Glutamatergic neuron (in vitro differentiated cells): ENCODE measurements at regions not wholly inside any gene's neighbourhood (a gene's known extent, or its start where the extent isn't known, plus 50 kb on each side); places are given as distances from the start of the nearest gene placed in this dataset.

ENCODE experiments used
- DNase-seq: peaks from one replicate; pipeline ENCODE4 v3.0.0; 2022
- H3K27ac Mint-ChIP-seq: one replicate; pipeline ENCODE4 v1.8.0; 2020; ENCODE audit warnings: mild to moderate bottlenecking, mixed read lengths, inconsistent platforms; ENCODE audit not compliant: unreplicated experiment
- H3K27me3 Mint-ChIP-seq: one replicate; pipeline ENCODE4 v1.8.0; 2020; ENCODE audit warnings: mild to moderate bottlenecking, moderate library complexity, mixed read lengths, inconsistent platforms; ENCODE audit not compliant: unreplicated experiment
- H3K36me3 Mint-ChIP-seq: one replicate; pipeline ENCODE4 v1.8.0; 2020; ENCODE audit warnings: mild to moderate bottlenecking, mixed read lengths, inconsistent platforms; ENCODE audit not compliant: unreplicated experiment
- H3K4me1 Mint-ChIP-seq: one replicate; pipeline ENCODE4 v1.8.0; 2020; ENCODE audit warnings: mild to moderate bottlenecking, low read depth, mixed read lengths, inconsistent platforms; ENCODE audit not compliant: unreplicated experiment
- H3K4me3 Mint-ChIP-seq: one replicate; pipeline ENCODE4 v1.8.0; 2020; ENCODE audit warnings: mild to moderate bottlenecking, mixed read lengths, inconsistent platforms; ENCODE audit not compliant: unreplicated experiment
- H3K9me3 Mint-ChIP-seq: one replicate; pipeline ENCODE4 v1.8.0; 2020; ENCODE audit warnings: mild to moderate bottlenecking, moderate library complexity, mixed read lengths, inconsistent platforms; ENCODE audit not compliant: unreplicated experiment
- TF ChIP-seq, protein P1 (sequence below): fragments of 200-600 bp; sonication (generic); IDR thresholded peaks from one replicate; pipeline ENCODE4 v1.5.0; 2021; ENCODE audit not compliant: partially characterized antibody, unreplicated experiment

DNA sequence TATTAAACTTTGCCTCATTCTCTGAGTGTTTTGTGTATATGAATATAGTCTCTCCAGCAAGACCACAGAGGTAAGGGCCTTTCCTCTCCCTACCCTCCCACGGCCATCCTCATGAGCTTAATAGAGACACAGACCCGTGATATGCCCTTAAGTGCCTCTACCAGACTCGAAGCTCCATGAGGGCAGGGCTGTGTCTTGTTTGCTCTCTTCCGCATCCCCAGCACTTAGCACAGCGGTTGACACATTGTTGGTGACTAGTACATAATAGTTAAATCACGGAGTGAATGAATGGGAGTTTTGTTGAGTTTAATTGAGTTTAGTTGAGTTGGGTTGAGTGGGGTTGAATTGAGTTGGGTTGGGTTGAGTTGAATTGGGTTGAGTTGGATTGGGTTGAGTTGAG, 122.3 kb downstream of the ZFP36L2 start:
- H3K4me1 Mint-ChIP-seq: peaks cover 8% of the 10 kb centered on the region
- no peak overlapping the region for H3K4me3 Mint-ChIP-seq
- peaks cover 5% of the 10 kb centered on the region for H3K9me3 Mint-ChIP-seq
- peaks cover 8% of the 10 kb centered on the region for H3K36me3 Mint-ChIP-seq
- DNase-seq: no peak
- peaks cover 7% of the 10 kb centered on the region for H3K27me3 Mint-ChIP-seq
- no peak overlapping the region for H3K27ac Mint-ChIP-seq
- TF ChIP-seq, protein P1, sequence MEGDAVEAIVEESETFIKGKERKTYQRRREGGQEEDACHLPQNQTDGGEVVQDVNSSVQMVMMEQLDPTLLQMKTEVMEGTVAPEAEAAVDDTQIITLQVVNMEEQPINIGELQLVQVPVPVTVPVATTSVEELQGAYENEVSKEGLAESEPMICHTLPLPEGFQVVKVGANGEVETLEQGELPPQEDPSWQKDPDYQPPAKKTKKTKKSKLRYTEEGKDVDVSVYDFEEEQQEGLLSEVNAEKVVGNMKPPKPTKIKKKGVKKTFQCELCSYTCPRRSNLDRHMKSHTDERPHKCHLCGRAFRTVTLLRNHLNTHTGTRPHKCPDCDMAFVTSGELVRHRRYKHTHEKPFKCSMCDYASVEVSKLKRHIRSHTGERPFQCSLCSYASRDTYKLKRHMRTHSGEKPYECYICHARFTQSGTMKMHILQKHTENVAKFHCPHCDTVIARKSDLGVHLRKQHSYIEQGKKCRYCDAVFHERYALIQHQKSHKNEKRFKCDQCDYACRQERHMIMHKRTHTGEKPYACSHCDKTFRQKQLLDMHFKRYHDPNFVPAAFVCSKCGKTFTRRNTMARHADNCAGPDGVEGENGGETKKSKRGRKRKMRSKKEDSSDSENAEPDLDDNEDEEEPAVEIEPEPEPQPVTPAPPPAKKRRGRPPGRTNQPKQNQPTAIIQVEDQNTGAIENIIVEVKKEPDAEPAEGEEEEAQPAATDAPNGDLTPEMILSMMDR: no peak

DNA sequence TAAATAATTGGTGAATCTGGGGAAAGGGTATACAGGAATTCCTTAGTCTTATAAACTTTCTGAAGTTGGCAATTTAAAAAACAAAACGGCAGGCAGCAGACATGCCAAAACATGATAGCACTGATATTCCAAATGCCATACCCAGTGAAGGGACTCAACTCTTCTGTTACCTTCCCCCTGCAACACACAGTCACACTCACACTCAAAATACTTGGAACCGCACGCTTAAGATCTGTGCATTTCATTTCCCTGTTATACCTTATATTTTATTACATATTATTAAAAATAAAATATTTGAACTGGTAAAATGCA, 123.4 kb downstream of the ZFP36L2 start:
- Mint-ChIP-seq H3K4me3 (no peak overlapping the region), H3K27ac (no peak overlapping the region), H3K4me1 (peaks cover 8% of the 10 kb centered on the region), H3K36me3 (peaks cover 12% of the 10 kb centered on the region), H3K9me3 (peaks cover 3% of the 10 kb centered on the region), H3K27me3 (peaks cover 7% of the 10 kb centered on the region)
- TF ChIP-seq, protein P1: no peak
- DNase-seq: no peak

DNA sequence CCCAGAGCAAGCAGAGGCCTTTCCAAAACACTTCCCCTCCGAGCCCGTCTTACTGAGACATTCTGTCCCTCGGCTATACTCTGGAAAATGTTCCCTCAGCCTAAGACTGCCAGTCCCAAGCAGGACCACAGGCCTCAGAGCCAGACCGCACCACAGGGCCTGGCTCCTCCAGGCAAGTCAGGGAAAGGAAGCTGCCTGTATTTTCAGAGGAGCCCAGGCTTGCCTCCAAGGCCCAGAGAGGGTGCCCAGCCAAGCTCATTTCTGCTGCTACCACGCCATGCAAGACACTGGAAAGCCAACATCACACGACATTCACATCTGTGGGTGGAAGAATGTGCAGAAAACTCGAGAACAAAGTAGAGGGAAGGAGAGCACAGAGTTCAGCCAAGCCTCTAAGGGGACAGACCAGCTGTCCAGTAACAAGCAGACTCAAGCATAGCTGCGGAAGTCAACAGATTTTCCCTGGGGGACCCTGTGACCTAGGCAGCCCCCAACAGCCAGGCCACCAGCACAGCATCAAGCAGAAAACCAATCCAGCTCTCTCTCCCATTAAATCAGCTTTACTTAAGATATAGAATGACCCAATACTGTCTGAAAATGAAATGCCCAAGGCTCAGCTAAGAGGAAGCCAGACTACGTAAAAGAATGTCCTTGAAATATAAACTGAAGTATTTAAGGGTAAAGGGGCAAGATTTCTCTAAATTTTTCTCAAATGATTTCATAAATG, 123.9 kb downstream of the ZFP36L2 start:
- Mint-ChIP-seq H3K4me3 (no peak overlapping the region), H3K27ac (peak overlapping the region; percentile 35), H3K9me3 (peaks cover 3% of the 10 kb centered on the region), H3K4me1 (peaks cover 8% of the 10 kb centered on the region), H3K36me3 (peaks cover 17% of the 10 kb centered on the region), H3K27me3 (peaks cover 7% of the 10 kb centered on the region)
- TF ChIP-seq, protein P1: no peak
- no peak for DNase-seq

DNA sequence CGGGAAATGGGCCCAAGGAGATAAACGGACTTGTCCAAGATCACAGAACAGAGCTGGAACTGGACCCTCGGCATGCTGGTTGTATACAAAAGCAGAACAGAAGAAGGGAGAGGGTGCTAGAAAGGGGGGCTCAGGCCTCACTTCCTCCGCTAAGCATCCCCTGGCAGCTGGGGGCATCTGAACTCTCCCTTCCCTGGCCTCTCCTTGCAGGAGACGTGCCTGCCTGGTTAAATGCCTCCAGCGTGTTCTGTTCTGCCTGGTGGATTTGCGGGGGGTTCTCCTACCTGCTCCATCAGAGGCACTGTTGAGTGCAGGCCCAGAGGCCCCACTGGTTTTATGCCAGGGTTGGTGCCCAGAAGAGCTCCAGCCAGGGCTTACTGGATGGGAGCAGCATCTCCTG, 124.7 kb downstream of the ZFP36L2 start:
- Mint-ChIP-seq H3K4me1 (peaks cover 8% of the 10 kb centered on the region), H3K9me3 (peaks cover 6% of the 10 kb centered on the region), H3K36me3 (peaks cover 24% of the 10 kb centered on the region), H3K4me3 (no peak overlapping the region), H3K27me3 (peaks cover 7% of the 10 kb centered on the region), H3K27ac (no peak overlapping the region)
- TF ChIP-seq, protein P1: no peak
- no peak for DNase-seq

DNA sequence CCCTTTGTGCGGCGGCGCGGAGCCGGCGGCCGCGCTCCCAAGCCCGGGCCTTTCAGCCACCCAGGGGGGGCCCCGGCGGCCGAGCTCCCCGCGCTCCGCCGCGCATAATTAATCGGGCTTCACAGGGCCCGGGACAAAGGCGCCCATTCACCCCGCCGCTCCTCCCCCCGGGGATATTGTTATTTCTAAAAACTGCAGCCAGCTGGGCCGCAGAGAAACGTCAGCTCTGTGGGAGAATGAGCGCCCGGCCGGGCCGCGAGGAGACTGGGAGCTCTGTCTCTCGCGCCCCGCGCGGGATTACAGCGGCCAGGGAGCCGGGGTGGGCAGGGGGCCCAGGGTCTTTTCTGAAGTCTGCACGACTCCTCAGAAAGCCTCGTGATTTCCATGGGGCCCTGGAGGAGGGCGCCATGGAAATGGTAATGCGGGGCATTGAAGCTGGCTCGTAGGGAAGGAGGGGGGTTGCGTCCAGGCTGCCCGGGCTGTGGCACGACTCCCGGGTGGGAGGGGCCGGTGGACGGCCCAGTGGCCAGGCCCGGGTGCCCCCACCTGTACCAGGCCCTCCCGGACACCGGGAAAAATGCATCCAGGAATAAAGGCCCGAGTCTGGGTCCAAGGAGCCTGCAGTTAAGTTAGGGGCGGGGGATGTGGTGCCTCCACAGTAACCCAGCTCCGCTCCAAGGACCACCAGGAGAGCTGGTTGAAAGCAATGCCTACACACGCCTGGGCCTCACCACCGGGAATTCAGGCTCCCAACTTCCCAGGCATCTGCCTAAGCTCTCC, 125.3 kb downstream of the ZFP36L2 start:
- H3K4me3 Mint-ChIP-seq: peak overlapping the region; percentile 69
- peak; percentile 47 for DNase-seq
- H3K27ac Mint-ChIP-seq: no peak overlapping the region
- H3K4me1 Mint-ChIP-seq: peaks cover 8% of the 10 kb centered on the region
- peaks cover 6% of the 10 kb centered on the region for H3K9me3 Mint-ChIP-seq
- peaks cover 4% of the 10 kb centered on the region for H3K27me3 Mint-ChIP-seq
- TF ChIP-seq, protein P1: no peak
- peaks cover 24% of the 10 kb centered on the region for H3K36me3 Mint-ChIP-seq
